ENCODE measurements at regions not wholly inside any gene's neighbourhood (a gene's known extent, or its start where the extent isn't known, plus 50 kb on each side); places are given as distances from the start of the nearest gene placed in this dataset.

- TF ChIP-seq, protein P1, sequence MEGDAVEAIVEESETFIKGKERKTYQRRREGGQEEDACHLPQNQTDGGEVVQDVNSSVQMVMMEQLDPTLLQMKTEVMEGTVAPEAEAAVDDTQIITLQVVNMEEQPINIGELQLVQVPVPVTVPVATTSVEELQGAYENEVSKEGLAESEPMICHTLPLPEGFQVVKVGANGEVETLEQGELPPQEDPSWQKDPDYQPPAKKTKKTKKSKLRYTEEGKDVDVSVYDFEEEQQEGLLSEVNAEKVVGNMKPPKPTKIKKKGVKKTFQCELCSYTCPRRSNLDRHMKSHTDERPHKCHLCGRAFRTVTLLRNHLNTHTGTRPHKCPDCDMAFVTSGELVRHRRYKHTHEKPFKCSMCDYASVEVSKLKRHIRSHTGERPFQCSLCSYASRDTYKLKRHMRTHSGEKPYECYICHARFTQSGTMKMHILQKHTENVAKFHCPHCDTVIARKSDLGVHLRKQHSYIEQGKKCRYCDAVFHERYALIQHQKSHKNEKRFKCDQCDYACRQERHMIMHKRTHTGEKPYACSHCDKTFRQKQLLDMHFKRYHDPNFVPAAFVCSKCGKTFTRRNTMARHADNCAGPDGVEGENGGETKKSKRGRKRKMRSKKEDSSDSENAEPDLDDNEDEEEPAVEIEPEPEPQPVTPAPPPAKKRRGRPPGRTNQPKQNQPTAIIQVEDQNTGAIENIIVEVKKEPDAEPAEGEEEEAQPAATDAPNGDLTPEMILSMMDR (IDR thresholded peaks at IDR 0.05): no peak
- TF ChIP-seq POLR2AphosphoS5 (IDR thresholded peaks at IDR 0.05) (no peak), POLR2A (IDR thresholded peaks at IDR 0.05; ENCODE audit: low read depth) (no peak)
Observed at GRCh38 chr3:103009609-103010008, 574.8 kb downstream of the ZPLD1 start.
